ENCODE measurements at regions not wholly inside any gene's neighbourhood (a gene's known extent, or its start where the extent isn't known, plus 50 kb on each side); places are given as distances from the start of the nearest gene placed in this dataset.
A peak's percentile ranks its signal among the peaks of the same experiment; 100 is the strongest.

DNA sequence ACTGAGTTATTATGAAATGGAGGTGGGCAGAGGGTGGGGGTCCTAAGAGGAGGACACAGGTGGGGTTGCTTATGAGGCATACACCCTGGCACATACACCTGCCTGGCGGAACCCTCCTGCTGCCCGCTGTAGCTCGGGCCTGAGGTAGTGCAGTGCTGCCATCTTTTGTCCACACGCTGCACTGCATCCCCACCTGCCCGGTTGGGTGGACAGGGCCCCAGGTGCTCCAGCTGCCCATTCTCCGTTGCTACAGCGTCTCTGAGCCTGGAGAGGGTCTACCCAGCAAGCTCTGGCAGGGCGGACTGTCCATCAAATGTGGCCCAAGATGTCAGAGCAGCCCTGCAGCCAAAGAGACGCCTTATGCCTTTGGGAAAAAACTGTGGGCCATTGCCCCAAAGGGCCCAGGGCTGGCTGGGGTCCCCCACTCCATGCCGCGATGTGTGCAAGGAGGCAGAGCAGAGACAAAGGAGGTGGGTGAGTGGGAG, 131.2 kb downstream of the BUD13 start:
- WGBS, 2 donors, result 12 to 81% methylated on average over 2 to 3 of the region's 11 CpGs
- no peaks in the 10 kb centered on the region for H3K36me3 ChIP-seq
- intact Hi-C loops (cut with DNase I), result no loop called here

DNA sequence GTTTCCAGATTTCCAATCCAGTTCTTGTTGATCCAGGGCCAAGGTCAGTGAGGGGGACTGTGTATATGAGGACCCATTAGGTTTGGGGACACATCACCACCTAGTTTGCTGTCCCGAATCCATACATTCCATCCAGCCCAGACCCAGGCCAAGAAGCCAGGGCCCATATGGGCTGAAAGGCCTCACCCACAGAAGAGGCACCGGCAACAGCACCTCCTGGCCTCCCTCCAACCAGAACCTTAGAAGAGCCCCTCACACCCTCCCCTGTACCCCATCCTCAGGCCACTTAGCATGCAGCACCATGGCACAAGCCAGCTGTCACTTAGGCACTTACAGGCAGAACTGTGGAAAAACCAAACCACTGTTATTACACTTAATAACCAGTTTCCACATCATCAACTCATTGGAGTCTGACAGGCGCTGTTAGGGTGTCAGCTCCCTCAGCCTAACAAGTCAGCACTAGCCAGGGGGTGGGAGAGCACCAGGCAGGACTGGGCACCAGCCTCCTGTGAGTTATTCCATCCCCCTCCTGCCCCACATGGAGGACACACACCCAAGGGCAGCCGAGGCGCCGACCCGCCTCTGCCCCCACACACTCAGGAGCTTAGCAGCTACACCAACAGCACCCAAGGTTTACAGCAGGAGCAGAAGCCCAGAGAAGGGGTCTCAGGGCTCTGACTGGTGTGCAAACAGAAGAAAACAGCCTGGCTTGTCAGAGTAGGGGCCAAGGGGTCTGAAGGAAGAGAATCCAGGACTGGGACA, 132.0 kb downstream of the BUD13 start:
- WGBS, 2 donors, result 65 to 88% methylated on average over 2 of the region's 7 CpGs
- Histone ChIP-seq H3K4me1 (no peaks in the 10 kb centered on the region), H3K4me3 (no peak overlapping the region), H3K27me3 (peaks cover 0 to 37% (median 0%) of the 10 kb centered on the region in 4 donors), H3K27ac (no peak overlapping the region), H3K36me3 (no peaks in the 10 kb centered on the region), H3K9me3 (no peaks in the 10 kb centered on the region)
- intact Hi-C loops (cut with DNase I), result no loop called here
- DNase-seq, result no peak
- TF ChIP-seq, protein P1, sequence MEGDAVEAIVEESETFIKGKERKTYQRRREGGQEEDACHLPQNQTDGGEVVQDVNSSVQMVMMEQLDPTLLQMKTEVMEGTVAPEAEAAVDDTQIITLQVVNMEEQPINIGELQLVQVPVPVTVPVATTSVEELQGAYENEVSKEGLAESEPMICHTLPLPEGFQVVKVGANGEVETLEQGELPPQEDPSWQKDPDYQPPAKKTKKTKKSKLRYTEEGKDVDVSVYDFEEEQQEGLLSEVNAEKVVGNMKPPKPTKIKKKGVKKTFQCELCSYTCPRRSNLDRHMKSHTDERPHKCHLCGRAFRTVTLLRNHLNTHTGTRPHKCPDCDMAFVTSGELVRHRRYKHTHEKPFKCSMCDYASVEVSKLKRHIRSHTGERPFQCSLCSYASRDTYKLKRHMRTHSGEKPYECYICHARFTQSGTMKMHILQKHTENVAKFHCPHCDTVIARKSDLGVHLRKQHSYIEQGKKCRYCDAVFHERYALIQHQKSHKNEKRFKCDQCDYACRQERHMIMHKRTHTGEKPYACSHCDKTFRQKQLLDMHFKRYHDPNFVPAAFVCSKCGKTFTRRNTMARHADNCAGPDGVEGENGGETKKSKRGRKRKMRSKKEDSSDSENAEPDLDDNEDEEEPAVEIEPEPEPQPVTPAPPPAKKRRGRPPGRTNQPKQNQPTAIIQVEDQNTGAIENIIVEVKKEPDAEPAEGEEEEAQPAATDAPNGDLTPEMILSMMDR (IDR thresholded peaks at IDR 0.05), result no peak
- no peak for TF ChIP-seq POLR2A (IDR thresholded peaks at IDR 0.05)

More for the DNA sequence above, 131.2 kb downstream of the BUD13 start:
- no peak for DNase-seq
- Histone ChIP-seq H3K4me3 (no peak overlapping the region), H3K4me1 (no peaks in the 10 kb centered on the region), H3K27me3 (peaks cover 0 to 35% (median 0%) of the 10 kb centered on the region in 4 donors), H3K27ac (no peak overlapping the region), H3K9me3 (no peaks in the 10 kb centered on the region)
- TF ChIP-seq, protein P1 (IDR thresholded peaks at IDR 0.05), result peak in 5 of 6 experiments; percentile 32 to 72 (median 47)
- TF ChIP-seq POLR2A (IDR thresholded peaks at IDR 0.05), result no peak

DNA sequence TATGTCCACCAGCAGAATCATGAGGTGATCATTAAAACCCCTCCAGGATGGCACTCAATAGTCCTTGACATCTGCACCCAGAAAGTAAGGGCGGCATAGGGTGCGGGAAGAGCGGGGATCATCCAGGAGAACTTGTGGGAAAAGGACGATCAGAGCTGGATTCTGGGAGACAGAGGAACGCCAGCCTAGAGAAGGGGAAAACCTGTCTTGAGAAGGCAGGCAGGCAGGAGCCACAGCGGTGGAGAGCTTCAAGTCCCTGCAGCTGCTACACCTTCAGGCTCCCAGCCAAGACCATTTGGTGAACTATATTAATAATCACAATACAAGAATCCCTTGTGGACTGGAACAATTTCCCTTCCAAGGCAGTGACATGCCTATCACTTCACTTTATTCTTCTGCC, 134.3 kb downstream of the BUD13 start:
- Histone ChIP-seq H3K27me3 (peaks cover 0 to 38% (median 0%) of the 10 kb centered on the region in 4 donors), H3K36me3 (no peaks in the 10 kb centered on the region), H3K4me3 (no peak overlapping the region), H3K27ac (no peak overlapping the region), H3K9me3 (no peaks in the 10 kb centered on the region), H3K4me1 (no peaks in the 10 kb centered on the region)
- intact Hi-C loops (cut with DNase I), result no loop called here
- no peak for DNase-seq
- TF ChIP-seq POLR2A (IDR thresholded peaks at IDR 0.05), result no peak
- TF ChIP-seq, protein P1 (IDR thresholded peaks at IDR 0.05), result no peak
- 65 to 71% methylated on average over 5 to 6 of the region's 6 CpGs for WGBS, 2 donors

DNA sequence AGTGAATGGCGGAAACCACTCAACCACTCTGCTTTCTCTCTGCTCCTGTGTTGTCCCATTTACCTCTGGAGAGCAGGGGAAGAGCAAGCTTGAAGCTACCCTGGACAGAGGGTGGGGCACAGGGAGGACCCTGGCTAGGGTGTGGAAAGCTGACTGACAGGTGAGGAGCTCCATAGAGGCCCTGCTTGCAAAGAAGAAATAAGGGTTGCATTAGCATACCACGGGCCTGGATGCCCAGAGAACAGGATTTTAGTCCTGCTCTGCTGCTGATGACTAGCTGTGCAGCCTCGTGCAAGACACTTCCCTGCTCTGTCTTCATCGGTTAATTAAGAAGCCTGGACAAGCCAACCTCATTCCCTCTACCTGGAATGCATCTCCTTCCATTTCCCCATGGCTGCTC, 135.0 kb downstream of the BUD13 start:
- TF ChIP-seq, protein P1 (IDR thresholded peaks at IDR 0.05), result no peak
- TF ChIP-seq POLR2A (IDR thresholded peaks at IDR 0.05), result no peak
- DNase-seq, result no peak
- Histone ChIP-seq H3K27ac (no peak overlapping the region), H3K4me3 (no peak overlapping the region), H3K9me3 (no peaks in the 10 kb centered on the region), H3K36me3 (no peaks in the 10 kb centered on the region), H3K27me3 (peaks cover 0 to 33% (median 0%) of the 10 kb centered on the region in 4 donors), H3K4me1 (no peaks in the 10 kb centered on the region)
- intact Hi-C loops (cut with DNase I), result no loop called here
- WGBS, 2 donors, result 63 to 89% methylated on average over 3 of the region's 4 CpGs

DNA sequence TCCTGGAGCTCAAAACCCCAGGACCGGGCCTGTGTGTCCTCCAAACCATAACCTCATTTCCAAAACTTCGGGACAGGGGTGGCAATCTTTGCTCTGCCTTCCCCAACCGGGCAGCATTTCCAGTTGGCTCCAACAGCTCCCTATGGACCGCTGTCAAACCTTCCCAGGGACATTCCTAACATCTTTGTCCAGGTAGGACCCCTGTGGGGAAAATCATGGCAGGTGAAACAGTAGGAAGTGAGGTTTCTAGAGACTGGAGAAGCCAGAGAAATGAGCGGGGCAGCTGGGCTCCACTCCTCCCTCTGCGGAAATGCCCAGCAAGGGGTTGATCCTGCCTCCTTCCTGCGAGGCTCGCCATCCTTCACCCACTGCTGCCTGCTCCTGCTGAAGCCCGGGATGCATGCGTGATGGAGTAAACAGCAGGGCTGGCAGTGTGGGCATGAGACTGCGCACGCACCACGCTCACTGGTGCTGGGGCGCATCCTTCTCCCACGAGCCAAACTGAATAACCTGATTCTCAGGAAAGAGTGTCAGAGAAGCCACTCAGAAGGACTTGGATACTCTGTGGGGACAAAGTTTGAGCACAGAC, 136.4 kb downstream of the BUD13 start:
- no peak overlapping the region for H3K4me3 ChIP-seq
- no peak for DNase-seq
- H3K4me1 ChIP-seq, result no peaks in the 10 kb centered on the region
- WGBS, 2 donors, result 71 to 72% methylated on average over 10 to 15 of the region's 15 CpGs
- H3K9me3 ChIP-seq, result no peaks in the 10 kb centered on the region
- H3K36me3 ChIP-seq, result no peaks in the 10 kb centered on the region
- intact Hi-C loops (cut with DNase I), result no loop called here
- H3K27ac ChIP-seq, result no peak overlapping the region
- no peak for TF ChIP-seq POLR2A (IDR thresholded peaks at IDR 0.05)
- TF ChIP-seq, protein P1 (IDR thresholded peaks at IDR 0.05), result no peak
- H3K27me3 ChIP-seq, result peaks cover 0 to 21% (median 0%) of the 10 kb centered on the region in 4 donors

Data from esophagus squamous epithelium (tissue), 5 donors.